ENCODE measurements at regions not wholly inside any gene's neighbourhood (a gene's known extent, or its start where the extent isn't known, plus 50 kb on each side); places are given as distances from the start of the nearest gene placed in this dataset.

- no peaks in the 10 kb centered on the region for H3K36me3 ChIP-seq
- peak in 2 of 4 donors; percentile 12 to 15 for ATAC-seq
- no peak overlapping the region for H3K27ac ChIP-seq
Observed at GRCh38 chr3:64358176-64358575, 132.9 kb upstream of the PRICKLE2 start.

GRCh38 chr3:64357481-64357880, 132.2 kb upstream of the PRICKLE2 start:
- Histone ChIP-seq H3K9me3 (no peaks in the 10 kb centered on the region), H3K4me3 (no peak overlapping the region), H3K27me3 (no peaks in the 10 kb centered on the region), H3K27ac (no peak overlapping the region), H3K36me3 (no peaks in the 10 kb centered on the region), H3K4me1 (no peaks in the 10 kb centered on the region)
- TF ChIP-seq POLR2A (IDR thresholded peaks at IDR 0.05), result no peak
- TF ChIP-seq CTCF (IDR thresholded peaks at IDR 0.05), result no peak
- no peak for ATAC-seq
- no peak for DNase-seq
- intact Hi-C loops (cut with DNase I), result no loop called here

More at GRCh38 chr3:64358176-64358575, 132.9 kb upstream of the PRICKLE2 start:
- Histone ChIP-seq H3K4me1 (no peaks in the 10 kb centered on the region), H3K4me3 (no peak overlapping the region), H3K27me3 (no peaks in the 10 kb centered on the region), H3K9me3 (no peaks in the 10 kb centered on the region)
- no peak for TF ChIP-seq POLR2A (IDR thresholded peaks at IDR 0.05)
- 40% methylated on average over 4 of the region's 4 CpGs for WGBS (ENCODE audit: insufficient coverage, low coverage, low lambda C conversion rate, missing lambda C conversion rate)
- no peak for DNase-seq
- intact Hi-C loops (cut with DNase I), result no loop called here

GRCh38 chr3:64355401-64355807, 130.1 kb upstream of the PRICKLE2 start:
- Histone ChIP-seq H3K36me3 (no peaks in the 10 kb centered on the region), H3K4me3 (no peak overlapping the region), H3K27me3 (no peaks in the 10 kb centered on the region), H3K9me3 (no peaks in the 10 kb centered on the region), H3K27ac (peak overlapping the region in 2 of 3 donors; percentile 7 to 56), H3K4me1 (no peaks in the 10 kb centered on the region)
- TF ChIP-seq CTCF (IDR thresholded peaks at IDR 0.05) (no peak), POLR2A (IDR thresholded peaks at IDR 0.05) (no peak)
- DNase-seq, result no peak
- ATAC-seq, result peak; percentile 75 to 88 (median 80)
- 40% methylated on average over 3 of the region's 3 CpGs for WGBS (ENCODE audit: insufficient coverage, low coverage, low lambda C conversion rate, missing lambda C conversion rate)
- intact Hi-C loops (cut with DNase I), result no loop called here

GRCh38 chr3:64354956-64355355, 129.7 kb upstream of the PRICKLE2 start:
- intact Hi-C loops (cut with DNase I), result no loop called here
- 50% methylated on average over 5 of the region's 5 CpGs for WGBS (ENCODE audit: insufficient coverage, low coverage, low lambda C conversion rate, missing lambda C conversion rate)
- H3K4me3 ChIP-seq, result no peak overlapping the region

GRCh38 chr3:64354221-64354620, 129.0 kb upstream of the PRICKLE2 start:
- TF ChIP-seq CTCF (IDR thresholded peaks at IDR 0.05), result no peak
- no peak for TF ChIP-seq POLR2A (IDR thresholded peaks at IDR 0.05)
- H3K9me3 ChIP-seq, result no peaks in the 10 kb centered on the region
- 81% methylated on average over 5 of the region's 5 CpGs for WGBS (ENCODE audit: insufficient coverage, low coverage, low lambda C conversion rate, missing lambda C conversion rate)
- no peaks in the 10 kb centered on the region for H3K36me3 ChIP-seq
- no peaks in the 10 kb centered on the region for H3K4me1 ChIP-seq
- DNase-seq, result no peak
- no peak overlapping the region for H3K4me3 ChIP-seq
- intact Hi-C loops (cut with DNase I), result no loop called here
- ATAC-seq, result no peak
- no peak overlapping the region for H3K27ac ChIP-seq
- no peaks in the 10 kb centered on the region for H3K27me3 ChIP-seq

More at GRCh38 chr3:64354956-64355355, 129.7 kb upstream of the PRICKLE2 start:
- Histone ChIP-seq H3K4me1 (no peaks in the 10 kb centered on the region), H3K27ac (peak overlapping the region in 2 of 3 donors; percentile 7 to 56), H3K36me3 (no peaks in the 10 kb centered on the region), H3K27me3 (no peaks in the 10 kb centered on the region), H3K9me3 (no peaks in the 10 kb centered on the region)
- no peak for DNase-seq
- peak; percentile 4 to 15 (median 8) for ATAC-seq
- TF ChIP-seq POLR2A (IDR thresholded peaks at IDR 0.05) (no peak), CTCF (IDR thresholded peaks at IDR 0.05) (no peak)
